HUES48 (cell line): ENCODE measurements at regions not wholly inside any gene's neighbourhood (a gene's known extent, or its start where the extent isn't known, plus 50 kb on each side); places are given as distances from the start of the nearest gene placed in this dataset.
A peak's percentile ranks its signal among the peaks of the same experiment; 100 is the strongest.

Experiments used
- H3K27ac ChIP-seq: one replicate; pipeline ENCODE4 v1.7.0; 2013; ENCODE audit warnings: low read depth, low read length, inconsistent platforms
- H3K27me3 ChIP-seq: 2 replicates; pipeline ENCODE4 v1.6.1; 2013; ENCODE audit warnings: mild to moderate bottlenecking, low read length; ENCODE audit not compliant: control insufficient read depth, insufficient read depth
- H3K36me3 ChIP-seq: 2 replicates; pipeline ENCODE4 v1.6.1; 2013; ENCODE audit warnings: low read length; ENCODE audit not compliant: control insufficient read depth, insufficient read depth
- H3K4me1 ChIP-seq: 2 replicates; pipeline ENCODE4 v1.6.1; 2013; ENCODE audit warnings: mild to moderate bottlenecking, low read length; ENCODE audit not compliant: control insufficient read depth, insufficient read depth
- H3K4me3 ChIP-seq: 2 replicates; pipeline ENCODE4 v1.5.1; 2013; ENCODE audit warnings: mild to moderate bottlenecking, low read depth, low read length
- H3K9ac ChIP-seq: 2 replicates; pipeline ENCODE4 v1.6.1; 2013; ENCODE audit warnings: mild to moderate bottlenecking, low read depth, low read length, moderate library complexity
- H3K9me3 ChIP-seq: 2 replicates; pipeline ENCODE4 v1.6.1; 2013; ENCODE audit warnings: low read length; ENCODE audit not compliant: control insufficient read depth, insufficient read depth

GRCh38 chr16:73703891-73704290 lies 592.7 kb upstream of the PSMD7 start:
- no peak overlapping the region for H3K4me3 ChIP-seq
- no peak overlapping the region for H3K27ac ChIP-seq
- no peaks in the 10 kb centered on the region for H3K4me1 ChIP-seq
- no peaks in the 10 kb centered on the region for H3K27me3 ChIP-seq
- no peaks in the 10 kb centered on the region for H3K9me3 ChIP-seq
- H3K9ac ChIP-seq = no peak overlapping the region
- no peaks in the 10 kb centered on the region for H3K36me3 ChIP-seq

- H3K9me3 ChIP-seq = no peaks in the 10 kb centered on the region
- H3K36me3 ChIP-seq = no peaks in the 10 kb centered on the region
- no peak overlapping the region for H3K9ac ChIP-seq
- H3K27ac ChIP-seq = peak overlapping the region; percentile 63
- no peak overlapping the region for H3K4me3 ChIP-seq
- peaks cover 15% of the 10 kb centered on the region for H3K4me1 ChIP-seq
- H3K27me3 ChIP-seq = no peaks in the 10 kb centered on the region
These were observed 599.3 kb upstream of the PSMD7 start for GRCh38 chr16:73697336-73697735.

DNA sequence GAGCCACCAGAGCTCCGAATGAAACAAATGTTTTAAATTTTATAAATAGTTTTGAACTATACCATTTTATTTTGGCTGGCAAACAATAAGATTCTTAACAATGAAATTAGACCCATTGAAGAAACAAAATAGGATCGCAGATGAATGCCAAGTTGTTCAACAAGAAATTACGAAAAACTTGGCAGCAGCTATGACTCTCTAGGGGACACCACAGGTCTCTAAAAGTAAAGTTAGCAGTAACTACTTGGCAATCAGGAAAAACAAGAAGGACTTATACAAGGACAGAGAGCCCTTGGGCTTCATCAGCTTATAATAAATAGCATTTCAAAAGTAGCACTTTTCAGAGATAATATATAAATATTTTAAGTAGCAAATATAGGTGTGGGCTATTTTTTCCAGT lies 603.8 kb upstream of the PSMD7 start:
- Histone ChIP-seq H3K4me3 (no peak overlapping the region), H3K9me3 (no peaks in the 10 kb centered on the region), H3K9ac (no peak overlapping the region), H3K27me3 (no peaks in the 10 kb centered on the region), H3K36me3 (no peaks in the 10 kb centered on the region), H3K4me1 (peaks cover 14% of the 10 kb centered on the region), H3K27ac (no peak overlapping the region)

DNA sequence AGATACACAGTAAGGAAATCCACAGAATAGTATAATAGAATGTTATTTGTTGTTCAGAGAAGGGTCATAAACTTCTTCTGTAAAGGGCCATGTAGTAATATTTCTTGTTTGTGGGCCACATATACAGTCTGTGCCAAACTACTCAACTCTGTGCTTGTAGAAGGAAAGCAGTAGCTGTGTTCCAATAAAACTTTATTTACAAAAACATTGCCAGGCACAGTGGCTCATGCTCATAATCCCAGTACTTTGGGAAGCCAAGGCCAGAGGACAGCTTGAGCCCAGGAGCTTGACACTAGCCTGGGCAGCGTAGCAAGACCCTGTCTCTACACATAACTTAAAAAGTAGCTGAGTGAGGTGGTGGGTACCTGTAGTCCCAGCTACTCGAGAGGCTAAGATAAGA lies 612.8 kb upstream of the PSMD7 start:
- H3K9ac ChIP-seq = no peak overlapping the region
- H3K36me3 ChIP-seq = no peaks in the 10 kb centered on the region
- H3K4me3 ChIP-seq = no peak overlapping the region
- no peak overlapping the region for H3K27ac ChIP-seq
- no peaks in the 10 kb centered on the region for H3K9me3 ChIP-seq
- H3K4me1 ChIP-seq = no peaks in the 10 kb centered on the region
- no peaks in the 10 kb centered on the region for H3K27me3 ChIP-seq

DNA sequence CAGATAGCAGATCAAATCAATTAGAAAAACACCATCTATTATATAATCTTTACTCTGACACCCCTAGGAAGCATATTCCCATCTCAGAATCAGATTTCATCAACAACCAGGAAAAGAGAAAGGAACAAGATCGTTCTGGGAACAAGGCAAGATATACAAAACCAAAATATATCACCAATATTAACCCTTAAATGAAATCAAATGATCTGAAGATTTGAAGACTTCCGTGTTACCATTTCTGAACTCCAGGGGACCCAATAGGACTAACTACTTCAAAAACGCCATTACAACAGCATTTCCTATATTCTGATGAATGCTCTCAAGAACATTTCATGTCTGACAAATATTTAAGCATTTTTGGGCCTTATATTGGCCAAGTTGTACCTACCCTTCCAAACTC lies 624.2 kb upstream of the ZFHX3 start:
- Histone ChIP-seq H3K27ac (no peak overlapping the region), H3K36me3 (no peaks in the 10 kb centered on the region), H3K9ac (no peak overlapping the region), H3K9me3 (no peaks in the 10 kb centered on the region), H3K4me1 (peaks cover 29% of the 10 kb centered on the region), H3K27me3 (no peaks in the 10 kb centered on the region), H3K4me3 (no peak overlapping the region)

- H3K9me3 ChIP-seq = no peaks in the 10 kb centered on the region
- H3K27ac ChIP-seq = no peak overlapping the region
- no peaks in the 10 kb centered on the region for H3K36me3 ChIP-seq
- H3K4me1 ChIP-seq = peaks cover 29% of the 10 kb centered on the region
- H3K4me3 ChIP-seq = no peak overlapping the region
- H3K9ac ChIP-seq = no peak overlapping the region
- no peaks in the 10 kb centered on the region for H3K27me3 ChIP-seq
These were observed 623.2 kb upstream of the ZFHX3 start for GRCh38 chr16:73670836-73671820.

DNA sequence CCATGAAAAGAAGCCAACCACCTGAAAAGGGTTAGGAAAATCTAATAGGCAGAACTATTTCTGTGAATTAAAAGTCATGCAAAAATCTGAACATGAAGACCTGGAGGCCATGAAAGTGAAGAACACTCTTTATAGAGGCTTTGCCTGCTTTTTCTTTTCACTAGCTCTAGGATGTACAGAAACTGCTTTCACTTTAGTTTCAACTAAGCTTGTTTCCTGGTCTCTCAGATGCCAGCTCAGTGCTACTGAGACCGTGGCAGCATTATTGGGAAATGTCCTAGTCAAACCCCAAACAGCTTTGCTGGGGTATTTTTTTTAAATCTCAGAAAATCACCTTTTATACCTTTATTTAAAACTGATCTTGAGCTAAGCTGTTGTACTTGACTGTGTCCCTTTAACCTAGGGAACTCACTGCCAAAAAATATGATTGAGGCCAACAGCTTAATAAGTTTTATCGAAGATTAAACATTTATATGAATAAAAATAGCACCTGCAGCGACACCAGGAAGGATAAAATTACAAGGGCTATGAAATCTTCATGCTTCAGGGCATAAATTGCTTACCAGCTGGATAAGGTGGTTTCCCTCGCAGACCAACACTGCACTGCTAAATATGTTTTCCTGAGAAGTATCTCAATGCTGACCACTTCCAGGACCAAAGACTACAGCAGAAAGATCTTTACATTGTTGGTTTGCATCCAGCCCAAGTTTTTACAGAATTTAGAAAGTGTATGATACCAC lies 621.8 kb upstream of the ZFHX3 start:
- Histone ChIP-seq H3K27ac (no peak overlapping the region), H3K36me3 (no peaks in the 10 kb centered on the region), H3K27me3 (no peaks in the 10 kb centered on the region), H3K9ac (no peak overlapping the region), H3K9me3 (no peaks in the 10 kb centered on the region), H3K4me1 (peaks cover 29% of the 10 kb centered on the region), H3K4me3 (no peak overlapping the region)

GRCh38 chr16:73663720-73664119 lies 615.8 kb upstream of the ZFHX3 start:
- Histone ChIP-seq H3K9me3 (no peaks in the 10 kb centered on the region), H3K9ac (no peak overlapping the region), H3K4me1 (peaks cover 16% of the 10 kb centered on the region), H3K36me3 (no peaks in the 10 kb centered on the region), H3K27me3 (no peaks in the 10 kb centered on the region), H3K4me3 (no peak overlapping the region), H3K27ac (no peak overlapping the region)

- H3K27me3 ChIP-seq = no peaks in the 10 kb centered on the region
- H3K36me3 ChIP-seq = no peaks in the 10 kb centered on the region
- peaks cover 21% of the 10 kb centered on the region for H3K9me3 ChIP-seq
- H3K4me3 ChIP-seq = no peak overlapping the region
- no peak overlapping the region for H3K27ac ChIP-seq
- H3K9ac ChIP-seq = no peak overlapping the region
- H3K4me1 ChIP-seq = no peaks in the 10 kb centered on the region
These were observed 588.3 kb upstream of the ZFHX3 start for GRCh38 chr16:73636196-73636595.

DNA sequence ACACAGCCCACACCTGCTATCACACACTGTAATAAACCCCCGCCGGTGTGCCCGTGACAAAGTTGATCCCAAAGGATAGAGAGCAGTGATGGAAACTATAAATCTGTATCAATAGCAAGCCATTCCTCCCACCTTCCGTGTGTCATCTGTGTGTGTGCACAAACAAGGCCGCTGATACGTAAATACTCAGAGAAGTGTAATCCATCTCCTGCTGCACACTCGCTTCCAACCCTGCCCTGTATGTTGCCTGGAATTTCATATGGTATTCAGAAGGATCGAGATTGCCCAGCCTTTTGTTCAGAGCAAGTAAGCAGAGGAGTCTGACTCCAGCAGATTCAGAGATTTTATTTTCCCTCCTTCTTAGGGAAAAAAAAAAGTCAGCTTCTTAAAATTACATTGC lies 581.1 kb upstream of the ZFHX3 start:
- H3K4me1 ChIP-seq = no peaks in the 10 kb centered on the region
- no peak overlapping the region for H3K27ac ChIP-seq
- no peaks in the 10 kb centered on the region for H3K27me3 ChIP-seq
- no peak overlapping the region for H3K9ac ChIP-seq
- no peak overlapping the region for H3K4me3 ChIP-seq
- no peaks in the 10 kb centered on the region for H3K9me3 ChIP-seq
- H3K36me3 ChIP-seq = no peaks in the 10 kb centered on the region

GRCh38 chr16:73617738-73618137 lies 569.8 kb upstream of the ZFHX3 start:
- Histone ChIP-seq H3K4me1 (peaks cover 12% of the 10 kb centered on the region; the same call in 1 of the 2 replicates), H3K27ac (no peak overlapping the region), H3K9me3 (no peaks in the 10 kb centered on the region), H3K9ac (no peak overlapping the region), H3K36me3 (no peaks in the 10 kb centered on the region), H3K4me3 (no peak overlapping the region), H3K27me3 (no peaks in the 10 kb centered on the region)
